D721Med (cell line): ENCODE measurements at regions not wholly inside any gene's neighbourhood (a gene's known extent, or its start where the extent isn't known, plus 50 kb on each side); places are given as distances from the start of the nearest gene placed in this dataset.

Experiments
- DNase-seq: peaks from one replicate; pipeline ENCODE4 v3.0.0; 2011; ENCODE audit warnings: low spot score; ENCODE audit not compliant: insufficient read length
- FAIRE-seq: peaks from 2 replicates; lab custom pipeline; 2011; peaks lifted over from hg19 to GRCh38; lab: Jason Lieb, UNC
- TF ChIP-seq, protein P1 (sequence below): IDR thresholded peaks from 2 replicates; pipeline ENCODE4 v1.5.1; 2012; ENCODE audit warnings: mild to moderate bottlenecking, control low read depth; ENCODE audit not compliant: insufficient read depth; ENCODE audit errors: missing control alignments

DNA sequence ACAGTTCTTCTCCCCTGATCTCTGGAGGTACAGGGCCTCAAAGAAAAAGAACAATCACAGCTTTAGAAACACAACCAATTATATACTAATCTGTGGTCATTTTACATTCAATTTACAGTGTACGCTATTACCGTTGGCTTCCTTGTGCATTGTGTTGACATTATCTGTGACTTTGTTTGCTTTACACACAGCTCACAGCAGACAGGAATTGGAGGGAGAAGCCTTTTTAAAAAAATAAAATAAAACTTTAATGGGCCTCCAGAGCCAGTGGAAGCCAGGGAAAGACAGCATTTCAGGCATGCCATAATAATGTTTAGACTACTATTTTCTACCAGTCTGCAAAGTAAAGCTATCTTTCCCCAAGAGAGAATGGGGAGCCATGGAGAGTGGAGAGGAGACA lies 179.0 kb upstream of the ADO start:
- TF ChIP-seq, protein P1, sequence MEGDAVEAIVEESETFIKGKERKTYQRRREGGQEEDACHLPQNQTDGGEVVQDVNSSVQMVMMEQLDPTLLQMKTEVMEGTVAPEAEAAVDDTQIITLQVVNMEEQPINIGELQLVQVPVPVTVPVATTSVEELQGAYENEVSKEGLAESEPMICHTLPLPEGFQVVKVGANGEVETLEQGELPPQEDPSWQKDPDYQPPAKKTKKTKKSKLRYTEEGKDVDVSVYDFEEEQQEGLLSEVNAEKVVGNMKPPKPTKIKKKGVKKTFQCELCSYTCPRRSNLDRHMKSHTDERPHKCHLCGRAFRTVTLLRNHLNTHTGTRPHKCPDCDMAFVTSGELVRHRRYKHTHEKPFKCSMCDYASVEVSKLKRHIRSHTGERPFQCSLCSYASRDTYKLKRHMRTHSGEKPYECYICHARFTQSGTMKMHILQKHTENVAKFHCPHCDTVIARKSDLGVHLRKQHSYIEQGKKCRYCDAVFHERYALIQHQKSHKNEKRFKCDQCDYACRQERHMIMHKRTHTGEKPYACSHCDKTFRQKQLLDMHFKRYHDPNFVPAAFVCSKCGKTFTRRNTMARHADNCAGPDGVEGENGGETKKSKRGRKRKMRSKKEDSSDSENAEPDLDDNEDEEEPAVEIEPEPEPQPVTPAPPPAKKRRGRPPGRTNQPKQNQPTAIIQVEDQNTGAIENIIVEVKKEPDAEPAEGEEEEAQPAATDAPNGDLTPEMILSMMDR: no peak
- DNase-seq (no peak), FAIRE-seq (no peak)

DNA sequence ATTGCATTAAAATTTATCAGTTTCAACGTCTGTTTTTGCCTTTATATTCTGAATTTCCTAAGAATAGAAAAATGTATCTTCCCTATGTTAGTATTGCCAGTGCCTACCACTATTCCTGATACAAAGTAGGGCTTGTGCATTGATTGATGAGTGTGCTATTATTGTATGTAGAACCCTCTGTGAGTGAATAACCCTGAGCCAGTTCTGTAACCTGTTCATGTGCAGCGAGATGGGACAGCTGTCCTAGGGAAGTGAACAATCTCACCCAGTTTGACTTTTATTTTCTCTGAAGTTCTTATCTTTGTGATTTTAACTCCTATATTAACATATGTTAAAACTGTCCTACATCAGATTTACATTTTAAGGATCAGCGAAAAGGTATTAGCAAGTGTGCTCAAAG lies 178.4 kb upstream of the ADO start:
- TF ChIP-seq, protein P1: no peak
- DNase-seq: no peak
- FAIRE-seq: no peak

DNA sequence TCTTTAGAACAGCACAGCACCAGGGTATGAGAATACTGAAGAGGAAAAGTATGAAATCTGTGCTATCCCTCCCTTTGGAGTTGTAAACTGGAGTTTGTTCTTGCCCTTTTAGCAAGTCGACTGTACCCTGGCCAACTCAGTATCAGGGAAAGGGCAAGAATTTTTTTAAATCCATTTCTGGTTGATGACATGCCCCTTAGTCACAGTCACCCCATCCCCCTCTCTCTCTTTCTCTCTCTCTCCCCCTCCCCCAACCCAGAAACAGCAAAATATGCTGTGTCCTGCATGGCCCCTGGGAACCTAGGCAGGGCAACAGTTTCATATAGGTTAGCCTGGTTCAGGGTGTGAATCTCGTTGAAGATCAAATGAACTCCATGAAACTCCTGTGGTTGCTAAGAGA lies 177.7 kb upstream of the ADO start:
- TF ChIP-seq, protein P1: no peak
- FAIRE-seq (no peak), DNase-seq (no peak)

DNA sequence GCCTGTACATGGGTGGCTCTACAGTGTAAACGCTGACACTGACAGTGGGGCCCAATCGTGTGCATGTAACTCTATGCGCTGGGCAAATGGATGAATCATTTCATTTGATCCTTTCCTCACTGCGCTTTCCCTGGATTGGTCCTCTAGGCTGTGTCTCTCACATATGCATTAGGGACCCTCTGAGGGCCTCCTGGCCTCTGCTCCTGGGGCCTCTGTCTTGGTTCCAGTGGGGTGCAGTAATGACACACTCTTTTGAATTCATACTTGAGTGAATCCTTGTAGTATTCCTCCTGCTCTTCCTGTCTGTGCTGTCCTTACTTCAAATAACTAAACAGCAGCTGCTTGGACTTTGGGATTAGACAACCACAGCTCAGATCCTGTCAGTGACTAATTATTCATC lies 176.5 kb upstream of the ADO start:
- FAIRE-seq: no peak

DNA sequence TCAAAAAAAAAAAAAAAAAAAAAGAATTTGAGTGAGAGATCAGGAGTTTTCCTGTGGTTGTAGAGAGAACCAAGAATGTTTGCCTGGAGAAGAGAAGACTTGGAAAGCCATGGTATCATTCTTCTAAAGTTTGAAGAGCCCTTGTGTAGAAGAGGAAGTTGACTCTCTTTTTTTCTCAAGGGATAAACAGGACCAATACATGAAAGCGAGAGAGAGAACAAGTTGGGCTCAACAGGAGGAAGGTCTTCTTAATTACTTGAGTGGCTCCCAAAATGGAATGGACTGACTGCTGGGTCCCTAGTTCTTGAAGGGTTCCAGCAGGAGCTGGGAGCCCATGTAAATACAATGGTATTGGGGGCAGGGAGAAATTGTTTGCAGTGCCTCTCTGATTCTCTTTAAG lies 173.3 kb upstream of the ADO start:
- TF ChIP-seq, protein P1: no peak
- no peak for DNase-seq
- FAIRE-seq: no peak

More for the DNA sequence above, 176.5 kb upstream of the ADO start:
- no peak for DNase-seq
- TF ChIP-seq, protein P1: no peak

DNA sequence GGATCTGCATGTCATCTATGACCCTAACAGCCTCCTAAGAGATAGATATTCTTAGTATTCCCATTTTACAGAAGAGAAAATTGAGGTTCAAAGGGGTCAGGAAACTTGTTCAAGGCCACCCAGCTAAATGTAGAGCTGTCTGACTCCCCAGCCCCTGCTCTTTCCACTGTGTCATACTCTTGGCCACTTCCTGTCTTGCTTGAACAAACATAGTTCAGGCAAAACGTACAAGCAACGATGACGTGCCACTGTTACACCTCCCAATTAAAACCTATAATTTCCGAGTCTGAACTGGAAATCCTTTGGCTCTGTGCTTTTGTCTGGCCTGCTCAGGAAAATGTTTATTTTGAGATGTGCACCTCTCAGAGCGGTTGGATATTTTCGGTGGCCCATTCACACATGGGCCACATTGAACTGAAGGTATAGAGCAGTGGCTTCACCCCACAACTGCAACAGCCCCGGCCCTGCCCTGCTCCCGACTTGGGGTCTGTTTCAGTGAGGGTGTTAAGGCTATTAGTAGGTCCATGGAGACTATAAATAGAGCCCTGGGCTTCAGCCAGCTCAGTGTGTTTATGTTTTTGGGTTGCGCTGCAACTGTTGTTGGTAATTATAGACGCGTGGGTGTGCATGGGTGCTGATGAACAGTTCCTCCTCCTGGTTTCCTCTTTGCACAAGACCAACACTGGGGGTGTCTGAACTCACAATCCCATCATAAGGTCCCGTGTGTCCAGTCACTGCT lies 172.3 kb upstream of the ADO start:
- DNase-seq (no peak), FAIRE-seq (no peak)
- TF ChIP-seq, protein P1: no peak

DNA sequence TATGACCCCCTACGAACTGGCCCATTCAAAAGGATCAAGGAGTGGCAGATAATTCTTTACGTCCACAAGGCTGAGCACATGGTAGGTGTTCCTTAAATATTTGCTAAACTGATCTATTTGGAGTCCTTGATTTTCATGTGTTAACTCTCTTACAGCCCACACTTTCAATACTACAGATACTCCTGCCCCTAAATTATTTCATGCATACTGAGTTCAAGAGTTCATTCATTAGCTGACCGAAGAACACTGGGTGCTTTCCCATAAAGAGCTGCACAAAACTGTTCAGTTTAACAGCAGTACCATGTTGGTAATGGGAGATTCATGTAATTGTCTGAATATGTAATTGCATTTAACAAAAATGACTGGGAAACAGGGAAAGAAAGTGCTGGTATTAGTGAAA lies 170.5 kb upstream of the ADO start:
- FAIRE-seq: no peak
- TF ChIP-seq, protein P1: no peak
- no peak for DNase-seq
